ENCODE measurements at regions not wholly inside any gene's neighbourhood (a gene's known extent, or its start where the extent isn't known, plus 50 kb on each side); places are given as distances from the start of the nearest gene placed in this dataset.

DNA sequence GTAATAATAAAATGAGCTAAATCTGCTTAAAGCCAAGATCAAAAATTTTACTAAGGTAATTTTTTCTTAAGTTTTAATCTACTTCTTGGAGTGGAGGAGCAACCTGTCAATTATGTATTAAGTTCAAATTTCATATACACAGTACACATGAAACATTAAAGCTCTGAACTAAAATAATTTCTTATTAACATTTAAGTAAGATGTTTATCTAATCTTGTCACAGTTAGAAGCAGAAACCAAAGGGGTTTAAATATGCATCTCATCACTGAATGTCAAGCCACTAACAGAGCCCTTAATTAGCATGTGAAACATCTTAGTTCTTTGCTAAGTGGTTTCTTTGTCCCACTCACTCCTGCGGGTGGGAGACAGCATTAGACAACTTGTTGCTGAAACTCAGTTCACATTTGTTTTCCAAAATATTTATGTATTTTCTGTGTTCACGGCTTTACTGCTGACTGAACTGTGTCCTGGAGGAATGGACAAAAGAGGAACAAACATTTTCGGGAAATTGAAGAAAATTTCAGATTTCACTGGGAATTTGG, 130.9 kb upstream of the MBL2 start:
- no peaks in the 10 kb centered on the region for H3K36me3 ChIP-seq (ENCODE audit: control insufficient read depth, insufficient read depth, low read length)
- no peak for DNase-seq (ENCODE audit: low read depth)
- H3K4me3 ChIP-seq (ENCODE audit: low read depth, low read length): no peak overlapping the region
- TF ChIP-seq, protein P1, sequence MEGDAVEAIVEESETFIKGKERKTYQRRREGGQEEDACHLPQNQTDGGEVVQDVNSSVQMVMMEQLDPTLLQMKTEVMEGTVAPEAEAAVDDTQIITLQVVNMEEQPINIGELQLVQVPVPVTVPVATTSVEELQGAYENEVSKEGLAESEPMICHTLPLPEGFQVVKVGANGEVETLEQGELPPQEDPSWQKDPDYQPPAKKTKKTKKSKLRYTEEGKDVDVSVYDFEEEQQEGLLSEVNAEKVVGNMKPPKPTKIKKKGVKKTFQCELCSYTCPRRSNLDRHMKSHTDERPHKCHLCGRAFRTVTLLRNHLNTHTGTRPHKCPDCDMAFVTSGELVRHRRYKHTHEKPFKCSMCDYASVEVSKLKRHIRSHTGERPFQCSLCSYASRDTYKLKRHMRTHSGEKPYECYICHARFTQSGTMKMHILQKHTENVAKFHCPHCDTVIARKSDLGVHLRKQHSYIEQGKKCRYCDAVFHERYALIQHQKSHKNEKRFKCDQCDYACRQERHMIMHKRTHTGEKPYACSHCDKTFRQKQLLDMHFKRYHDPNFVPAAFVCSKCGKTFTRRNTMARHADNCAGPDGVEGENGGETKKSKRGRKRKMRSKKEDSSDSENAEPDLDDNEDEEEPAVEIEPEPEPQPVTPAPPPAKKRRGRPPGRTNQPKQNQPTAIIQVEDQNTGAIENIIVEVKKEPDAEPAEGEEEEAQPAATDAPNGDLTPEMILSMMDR (IDR thresholded peaks at IDR 0.05; ENCODE audit: insufficient read depth, low read depth, low read length): no peak
- no peaks in the 10 kb centered on the region for H3K27me3 ChIP-seq (ENCODE audit: control insufficient read depth, insufficient read depth, low read length)
- CTCF ChIA-PET: no interaction called here
- POLR2A ChIA-PET: no interaction called here

- H3K4me3 ChIP-seq (ENCODE audit: low read depth, low read length): no peak overlapping the region
- ChIA-PET POLR2A (no interaction called here), CTCF (no interaction called here)
- TF ChIP-seq, protein P1 (IDR thresholded peaks at IDR 0.05; ENCODE audit: insufficient read depth, low read depth, low read length): no peak
- DNase-seq (ENCODE audit: low read depth): no peak
- H3K27me3 ChIP-seq (ENCODE audit: control insufficient read depth, insufficient read depth, low read length): no peaks in the 10 kb centered on the region
- H3K36me3 ChIP-seq (ENCODE audit: control insufficient read depth, insufficient read depth, low read length): no peaks in the 10 kb centered on the region
Measured at GRCh38 chr10:52900593-52900992, 128.0 kb upstream of the MBL2 start.

DNA sequence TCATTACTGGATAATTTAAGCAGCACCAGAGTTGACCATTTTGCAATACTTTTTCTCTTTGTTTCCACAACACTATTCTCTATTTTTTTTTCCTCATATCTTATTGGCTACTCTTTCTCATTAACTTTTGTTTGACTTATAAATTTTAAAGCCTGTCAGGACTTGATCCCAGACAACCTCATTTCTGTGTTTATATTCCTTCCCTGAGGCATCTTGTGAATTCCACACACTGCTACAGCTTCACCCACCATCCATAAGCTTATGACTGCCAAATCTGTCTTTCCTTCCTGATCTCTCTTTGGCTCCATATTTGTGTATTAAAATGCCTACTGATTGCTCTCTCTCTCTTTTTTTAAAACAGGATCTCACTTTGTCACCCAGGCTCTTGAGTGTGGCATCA, 124.6 kb upstream of the MBL2 start:
- CTCF ChIA-PET: no interaction called here
- POLR2A ChIA-PET: no interaction called here
- TF ChIP-seq, protein P1 (IDR thresholded peaks at IDR 0.05; ENCODE audit: insufficient read depth, low read depth, low read length): no peak
- H3K4me3 ChIP-seq (ENCODE audit: low read depth, low read length): no peak overlapping the region
- DNase-seq (ENCODE audit: low read depth): no peak
- H3K36me3 ChIP-seq (ENCODE audit: control insufficient read depth, insufficient read depth, low read length): no peaks in the 10 kb centered on the region
- no peaks in the 10 kb centered on the region for H3K27me3 ChIP-seq (ENCODE audit: control insufficient read depth, insufficient read depth, low read length)

DNA sequence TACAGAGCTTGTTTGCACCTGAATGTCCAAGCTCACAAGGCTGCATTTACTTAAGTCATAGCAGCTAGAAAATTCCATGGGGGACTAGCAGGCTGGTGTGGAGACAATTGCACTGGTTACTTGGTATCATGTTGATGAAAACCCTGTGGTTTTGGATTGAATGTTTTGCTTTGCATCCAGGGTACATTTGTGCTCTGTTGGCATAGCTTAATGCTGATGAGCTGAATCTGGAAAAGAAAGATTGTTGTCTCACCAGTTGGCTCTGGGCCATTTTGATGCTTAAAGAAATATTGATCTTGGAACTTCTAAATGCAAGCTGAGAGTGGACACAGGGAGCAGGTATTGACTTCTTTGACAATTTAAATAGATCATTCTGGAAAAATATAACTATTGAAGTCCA, 122.5 kb upstream of the MBL2 start:
- CTCF ChIA-PET: interaction anchor here (0.7 kb wide), 1 partner anchor 114 kb away, joined by 3 read pairs; no protein-coding TSS in a partner anchor
- Histone ChIP-seq H3K4me3 (ENCODE audit: low read depth, low read length) (no peak overlapping the region), H3K27me3 (ENCODE audit: control insufficient read depth, insufficient read depth, low read length) (no peaks in the 10 kb centered on the region), H3K36me3 (ENCODE audit: control insufficient read depth, insufficient read depth, low read length) (no peaks in the 10 kb centered on the region)
- no peak for DNase-seq (ENCODE audit: low read depth)
- POLR2A ChIA-PET: no interaction called here
- TF ChIP-seq, protein P1 (IDR thresholded peaks at IDR 0.05; ENCODE audit: insufficient read depth, low read depth, low read length): no peak

GRCh38 chr10:52890281-52890680, 117.7 kb upstream of the MBL2 start:
- CTCF ChIA-PET: no interaction called here

More at GRCh38 chr10:52890281-52890680, 117.7 kb upstream of the MBL2 start:
- Histone ChIP-seq H3K27me3 (ENCODE audit: control insufficient read depth, insufficient read depth, low read length) (no peaks in the 10 kb centered on the region), H3K4me3 (ENCODE audit: low read depth, low read length) (no peak overlapping the region), H3K36me3 (ENCODE audit: control insufficient read depth, insufficient read depth, low read length) (no peaks in the 10 kb centered on the region)
- POLR2A ChIA-PET: no interaction called here
- no peak for DNase-seq (ENCODE audit: low read depth)
- TF ChIP-seq, protein P1 (IDR thresholded peaks at IDR 0.05; ENCODE audit: insufficient read depth, low read depth, low read length): no peak
